ENCODE measurements at regions not wholly inside any gene's neighbourhood (a gene's known extent, or its start where the extent isn't known, plus 50 kb on each side); places are given as distances from the start of the nearest gene placed in this dataset.

DNA sequence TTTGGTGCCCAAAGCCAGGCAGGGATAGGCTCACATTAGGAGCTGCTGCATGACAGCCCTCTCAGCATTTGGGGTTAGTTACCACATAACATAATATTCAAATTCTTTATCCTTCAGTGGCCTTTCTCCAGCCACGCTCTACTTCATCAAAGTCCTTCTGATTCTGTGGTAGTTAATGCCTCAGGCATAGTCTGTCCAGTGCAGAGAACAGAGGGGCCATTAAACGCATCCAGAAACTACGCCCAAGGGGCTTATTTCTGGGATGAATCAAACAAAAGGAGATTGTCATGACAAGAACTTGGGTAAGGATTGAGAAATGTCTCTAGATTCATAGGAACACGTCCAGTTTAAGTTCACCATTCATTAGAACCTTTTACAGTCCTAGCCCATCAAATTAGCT is 183.4 kb upstream of the PLXNC1 start:
- Histone ChIP-seq H3K4me1 (ENCODE audit: control insufficient read depth, insufficient read depth, low read length) (no peaks in the 10 kb centered on the region), H3K36me3 (ENCODE audit: control insufficient read depth, insufficient read depth, low read length, severe bottlenecking) (no peaks in the 10 kb centered on the region), H3K9me3 (ENCODE audit: control insufficient read depth, low read length) (peaks cover 16% of the 10 kb centered on the region), H3K9ac (ENCODE audit: low read length) (no peak overlapping the region), H3K4me3 (ENCODE audit: low read length) (no peak overlapping the region), H3K27me3 (replicated peaks; ENCODE audit: control insufficient read depth, insufficient read depth, low read length) (no peaks in the 10 kb centered on the region)
- DNase-seq (ENCODE audit: low read depth): no peak

DNA sequence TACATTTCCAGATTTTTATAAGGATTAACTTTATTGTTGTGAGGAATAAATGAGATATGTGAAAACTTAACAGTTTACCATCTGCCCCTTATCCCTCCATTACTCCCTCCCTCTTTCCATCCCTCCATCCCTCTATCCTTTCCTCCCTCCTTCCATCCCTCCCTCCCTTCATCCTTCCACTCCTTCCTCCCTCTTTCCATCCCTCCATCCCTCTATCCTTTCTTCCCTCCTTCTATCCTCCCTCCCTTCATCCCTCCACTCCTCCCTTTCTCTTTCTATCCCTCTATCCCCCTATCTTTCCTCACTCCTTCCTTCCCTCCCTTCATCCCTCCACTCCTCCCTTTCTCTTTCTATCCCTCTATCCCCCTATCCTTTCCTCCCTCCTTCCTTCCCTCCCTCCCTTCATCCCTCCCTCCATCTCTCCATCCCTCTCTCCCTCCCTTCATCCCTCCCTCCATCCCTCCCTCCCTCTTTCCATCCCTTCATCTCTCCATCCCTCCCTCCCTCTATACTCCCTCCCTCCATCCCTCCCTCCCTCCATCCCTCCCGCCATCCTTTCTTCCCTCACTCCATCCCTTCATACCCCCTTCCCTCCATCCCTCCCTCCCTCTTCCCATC is 181.8 kb upstream of the PLXNC1 start:
- DNase-seq (ENCODE audit: low read depth): no peak
- no peaks in the 10 kb centered on the region for H3K4me1 ChIP-seq (ENCODE audit: control insufficient read depth, insufficient read depth, low read length)
- peaks cover 22% of the 10 kb centered on the region for H3K9me3 ChIP-seq (ENCODE audit: control insufficient read depth, low read length)
- H3K9ac ChIP-seq (ENCODE audit: low read length): no peak overlapping the region
- no peak overlapping the region for H3K4me3 ChIP-seq (ENCODE audit: low read length)
- H3K36me3 ChIP-seq (ENCODE audit: control insufficient read depth, insufficient read depth, low read length, severe bottlenecking): no peaks in the 10 kb centered on the region
- H3K27me3 ChIP-seq (replicated peaks; ENCODE audit: control insufficient read depth, insufficient read depth, low read length): no peaks in the 10 kb centered on the region

DNA sequence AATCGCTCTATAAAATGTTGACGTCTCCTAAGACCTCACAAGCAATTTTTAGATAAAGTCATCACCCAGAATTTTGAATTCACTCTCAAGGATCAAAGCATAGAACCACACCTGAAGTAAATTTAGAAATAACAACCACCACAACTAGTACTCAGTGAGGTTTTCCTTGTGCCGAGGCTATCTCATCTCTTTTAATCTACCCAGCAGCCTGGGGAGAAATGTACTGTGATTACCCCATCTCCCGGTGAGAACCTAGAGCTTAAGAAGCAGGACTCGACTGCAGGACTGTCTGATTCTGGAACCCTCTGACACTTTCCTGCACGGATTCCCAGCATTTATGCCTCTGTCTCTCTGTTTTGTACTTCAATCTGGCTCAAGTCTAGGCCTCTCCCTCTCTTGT is 180.9 kb upstream of the PLXNC1 start:
- H3K4me3 ChIP-seq (ENCODE audit: low read length): no peak overlapping the region
- DNase-seq (ENCODE audit: low read depth): no peak

GRCh38 chr12:93968536-93969285 is 179.7 kb upstream of the PLXNC1 start:
- no peak overlapping the region for H3K9ac ChIP-seq (ENCODE audit: low read length)
- H3K9me3 ChIP-seq (ENCODE audit: control insufficient read depth, low read length): peaks cover 7% of the 10 kb centered on the region
- peaks cover 13% of the 10 kb centered on the region for H3K4me1 ChIP-seq (ENCODE audit: control insufficient read depth, insufficient read depth, low read length)
- no peak overlapping the region for H3K4me3 ChIP-seq (ENCODE audit: low read length)
- DNase-seq (ENCODE audit: low read depth): no peak
- H3K27me3 ChIP-seq (replicated peaks; ENCODE audit: control insufficient read depth, insufficient read depth, low read length): no peaks in the 10 kb centered on the region
- H3K36me3 ChIP-seq (ENCODE audit: control insufficient read depth, insufficient read depth, low read length, severe bottlenecking): no peaks in the 10 kb centered on the region

More for the DNA sequence above, 180.9 kb upstream of the PLXNC1 start:
- no peaks in the 10 kb centered on the region for H3K36me3 ChIP-seq (ENCODE audit: control insufficient read depth, insufficient read depth, low read length, severe bottlenecking)
- peaks cover 13% of the 10 kb centered on the region for H3K9me3 ChIP-seq (ENCODE audit: control insufficient read depth, low read length)
- H3K27me3 ChIP-seq (replicated peaks; ENCODE audit: control insufficient read depth, insufficient read depth, low read length): no peaks in the 10 kb centered on the region
- H3K4me1 ChIP-seq (ENCODE audit: control insufficient read depth, insufficient read depth, low read length): peaks cover 6% of the 10 kb centered on the region
- no peak overlapping the region for H3K9ac ChIP-seq (ENCODE audit: low read length)

DNA sequence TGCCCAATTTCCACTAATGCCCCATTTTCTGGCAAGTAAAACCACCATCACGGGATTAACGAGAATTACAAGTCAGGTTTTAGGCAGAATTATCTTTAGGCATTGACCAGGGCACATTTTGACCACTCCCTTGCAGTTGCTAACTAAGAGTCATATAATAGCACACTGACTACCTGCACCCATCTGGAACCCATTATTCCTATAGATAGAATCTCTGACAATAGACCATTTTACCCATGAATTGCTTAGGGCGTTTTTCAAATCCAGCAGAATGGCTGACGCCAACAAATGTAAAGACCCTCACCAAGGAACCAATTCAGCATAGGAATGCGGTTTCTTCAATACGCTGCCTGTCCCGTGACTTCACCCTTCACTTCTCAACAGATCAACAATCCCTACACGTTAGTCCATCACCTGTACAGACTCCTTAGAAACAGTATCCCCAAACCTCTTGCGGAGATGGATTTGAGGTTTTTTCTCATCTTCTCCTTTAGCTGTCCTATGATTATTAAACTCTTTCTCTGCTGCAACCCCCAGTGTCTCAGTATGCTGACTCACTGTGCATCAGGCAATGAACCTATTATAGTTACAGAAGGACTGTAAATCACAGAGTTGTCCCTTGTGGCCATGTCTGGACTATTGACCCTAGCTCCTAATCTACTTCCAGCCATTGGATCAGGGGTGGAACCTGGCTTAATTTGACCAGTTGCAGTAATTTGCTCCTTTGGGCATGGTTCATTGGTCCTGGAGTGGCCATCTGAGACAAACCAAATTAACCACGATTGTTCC is 177.3 kb upstream of the PLXNC1 start:
- H3K9ac ChIP-seq (ENCODE audit: low read length): no peak overlapping the region
- no peak overlapping the region for H3K4me3 ChIP-seq (ENCODE audit: low read length)
- peaks cover 7% of the 10 kb centered on the region for H3K9me3 ChIP-seq (ENCODE audit: control insufficient read depth, low read length)
- no peak for DNase-seq (ENCODE audit: low read depth)
- H3K36me3 ChIP-seq (ENCODE audit: control insufficient read depth, insufficient read depth, low read length, severe bottlenecking): no peaks in the 10 kb centered on the region
- no peaks in the 10 kb centered on the region for H3K27me3 ChIP-seq (replicated peaks; ENCODE audit: control insufficient read depth, insufficient read depth, low read length)
- H3K4me1 ChIP-seq (ENCODE audit: control insufficient read depth, insufficient read depth, low read length): peaks cover 13% of the 10 kb centered on the region

- peak; percentile 35 for DNase-seq (ENCODE audit: low read depth)
- Histone ChIP-seq H3K4me3 (ENCODE audit: low read length) (peak overlapping the region; percentile 46), H3K27me3 (replicated peaks; ENCODE audit: control insufficient read depth, insufficient read depth, low read length) (no peaks in the 10 kb centered on the region), H3K4me1 (ENCODE audit: control insufficient read depth, insufficient read depth, low read length) (peaks cover 13% of the 10 kb centered on the region), H3K9ac (ENCODE audit: low read length) (peak overlapping the region; percentile 59), H3K9me3 (ENCODE audit: control insufficient read depth, low read length) (peaks cover 7% of the 10 kb centered on the region), H3K36me3 (ENCODE audit: control insufficient read depth, insufficient read depth, low read length, severe bottlenecking) (no peaks in the 10 kb centered on the region)
Observed at GRCh38 chr12:93972411-93973208, 175.8 kb upstream of the PLXNC1 start.

GRCh38 chr12:93974252-93974651 is 174.1 kb upstream of the PLXNC1 start:
- DNase-seq (ENCODE audit: low read depth): no peak
- no peaks in the 10 kb centered on the region for H3K27me3 ChIP-seq (replicated peaks; ENCODE audit: control insufficient read depth, insufficient read depth, low read length)
- no peak overlapping the region for H3K9ac ChIP-seq (ENCODE audit: low read length)
- peaks cover 7% of the 10 kb centered on the region for H3K9me3 ChIP-seq (ENCODE audit: control insufficient read depth, low read length)
- no peak overlapping the region for H3K4me3 ChIP-seq (ENCODE audit: low read length)
- H3K36me3 ChIP-seq (ENCODE audit: control insufficient read depth, insufficient read depth, low read length, severe bottlenecking): no peaks in the 10 kb centered on the region
- H3K4me1 ChIP-seq (ENCODE audit: control insufficient read depth, insufficient read depth, low read length): peaks cover 28% of the 10 kb centered on the region

DNA sequence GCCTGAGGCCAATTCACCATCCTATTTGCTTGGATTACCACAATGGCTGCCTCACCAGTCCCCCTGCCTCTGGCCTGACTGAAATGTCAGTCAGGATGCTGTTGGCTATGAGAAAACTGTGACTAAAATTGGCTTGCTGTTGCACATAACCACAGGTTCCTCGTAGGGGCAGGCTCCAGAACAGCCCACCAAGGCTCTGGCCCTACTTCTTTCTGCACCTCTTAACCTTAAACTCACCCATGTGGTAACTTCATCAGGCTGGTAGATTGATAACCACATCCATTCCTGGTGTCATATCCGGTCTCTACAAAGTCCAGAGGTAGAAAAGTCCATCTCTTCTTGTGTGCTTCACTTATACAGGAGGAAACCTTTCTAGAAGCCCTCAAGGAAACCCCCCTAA is 172.4 kb upstream of the PLXNC1 start:
- peaks cover 3% of the 10 kb centered on the region for H3K9me3 ChIP-seq (ENCODE audit: control insufficient read depth, low read length)
- H3K36me3 ChIP-seq (ENCODE audit: control insufficient read depth, insufficient read depth, low read length, severe bottlenecking): no peaks in the 10 kb centered on the region
- H3K9ac ChIP-seq (ENCODE audit: low read length): no peak overlapping the region
- no peaks in the 10 kb centered on the region for H3K27me3 ChIP-seq (replicated peaks; ENCODE audit: control insufficient read depth, insufficient read depth, low read length)
- H3K4me1 ChIP-seq (ENCODE audit: control insufficient read depth, insufficient read depth, low read length): peaks cover 30% of the 10 kb centered on the region
- no peak for DNase-seq (ENCODE audit: low read depth)
- H3K4me3 ChIP-seq (ENCODE audit: low read length): no peak overlapping the region

- Histone ChIP-seq H3K27me3 (replicated peaks; ENCODE audit: control insufficient read depth, insufficient read depth, low read length) (no peaks in the 10 kb centered on the region), H3K36me3 (ENCODE audit: control insufficient read depth, insufficient read depth, low read length, severe bottlenecking) (no peaks in the 10 kb centered on the region), H3K9me3 (ENCODE audit: control insufficient read depth, low read length) (no peaks in the 10 kb centered on the region), H3K4me3 (ENCODE audit: low read length) (no peak overlapping the region), H3K9ac (ENCODE audit: low read length) (no peak overlapping the region), H3K4me1 (ENCODE audit: control insufficient read depth, insufficient read depth, low read length) (peaks cover 34% of the 10 kb centered on the region)
- DNase-seq (ENCODE audit: low read depth): no peak
Observed at GRCh38 chr12:93977081-93977480, 171.3 kb upstream of the PLXNC1 start.

DNA sequence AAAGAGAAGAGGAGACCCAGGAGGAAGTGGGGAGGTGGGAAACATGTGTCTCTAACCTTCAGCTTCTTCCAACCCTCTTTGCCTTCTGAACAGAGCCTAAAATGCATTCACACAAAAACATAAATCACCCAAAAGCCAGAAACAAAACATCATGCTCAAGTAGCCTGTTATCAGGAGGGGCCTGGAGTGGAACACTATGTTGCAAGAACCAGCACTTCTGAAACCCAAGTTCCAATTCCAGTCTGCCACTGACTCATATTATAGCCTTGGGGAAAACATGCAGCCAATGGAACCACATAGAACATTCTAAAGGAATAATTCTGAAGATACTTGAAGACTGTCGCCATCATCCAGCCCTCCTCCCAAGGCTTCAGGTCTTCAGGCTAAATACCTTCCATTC is 169.8 kb upstream of the PLXNC1 start:
- DNase-seq (ENCODE audit: low read depth): peak; percentile 89
- no peaks in the 10 kb centered on the region for H3K27me3 ChIP-seq (replicated peaks; ENCODE audit: control insufficient read depth, insufficient read depth, low read length)
- peaks cover 28% of the 10 kb centered on the region for H3K4me1 ChIP-seq (ENCODE audit: control insufficient read depth, insufficient read depth, low read length)
- no peak overlapping the region for H3K4me3 ChIP-seq (ENCODE audit: low read length)
- H3K9me3 ChIP-seq (ENCODE audit: control insufficient read depth, low read length): no peaks in the 10 kb centered on the region
- H3K36me3 ChIP-seq (ENCODE audit: control insufficient read depth, insufficient read depth, low read length, severe bottlenecking): no peaks in the 10 kb centered on the region
- H3K9ac ChIP-seq (ENCODE audit: low read length): peak overlapping the region; percentile 60

- H3K9ac ChIP-seq (ENCODE audit: low read length): peak overlapping the region; percentile 60
- H3K36me3 ChIP-seq (ENCODE audit: control insufficient read depth, insufficient read depth, low read length, severe bottlenecking): no peaks in the 10 kb centered on the region
- peak; percentile 16 for DNase-seq (ENCODE audit: low read depth)
- H3K4me3 ChIP-seq (ENCODE audit: low read length): no peak overlapping the region
- no peaks in the 10 kb centered on the region for H3K9me3 ChIP-seq (ENCODE audit: control insufficient read depth, low read length)
- H3K27me3 ChIP-seq (replicated peaks; ENCODE audit: control insufficient read depth, insufficient read depth, low read length): no peaks in the 10 kb centered on the region
- H3K4me1 ChIP-seq (ENCODE audit: control insufficient read depth, insufficient read depth, low read length): peaks cover 28% of the 10 kb centered on the region
Observed at GRCh38 chr12:93979189-93979588, 169.2 kb upstream of the PLXNC1 start.
